ENCODE measurements at regions not wholly inside any gene's neighbourhood (a gene's known extent, or its start where the extent isn't known, plus 50 kb on each side); places are given as distances from the start of the nearest gene placed in this dataset.

GRCh38 chr2:223368481-223368880 lies 233.7 kb downstream of the SCG2 start:
- no peak for ATAC-seq
- CTCF ChIA-PET: no interaction called here
- no peak for DNase-seq (ENCODE audit: low spot score)
- POLR2A ChIA-PET: no interaction called here
- H3K9me3 Mint-ChIP-seq: no peaks in the 10 kb centered on the region
- no peak for TF ChIP-seq PRRX2 (CRISPR knock-in tag; IDR thresholded peaks at IDR 0.05)
- no peak for TF ChIP-seq ZNF263 (CRISPR knock-in tag; IDR thresholded peaks at IDR 0.05; ENCODE audit: low read depth)
- H3K36me3 Mint-ChIP-seq: no peaks in the 10 kb centered on the region
- no peak overlapping the region for H3K27ac Mint-ChIP-seq
- H3K4me3 Mint-ChIP-seq: no peak overlapping the region
- no peaks in the 10 kb centered on the region for H3K4me1 Mint-ChIP-seq
- no peaks in the 10 kb centered on the region for H3K27me3 Mint-ChIP-seq (ENCODE audit: low read depth)

GRCh38 chr2:223369889-223370288 lies 232.3 kb downstream of the SCG2 start:
- no peaks in the 10 kb centered on the region for H3K9me3 Mint-ChIP-seq
- no peak for DNase-seq (ENCODE audit: low spot score)
- H3K4me1 Mint-ChIP-seq: no peaks in the 10 kb centered on the region
- H3K36me3 Mint-ChIP-seq: no peaks in the 10 kb centered on the region
- ChIA-PET CTCF (no interaction called here), POLR2A (no interaction called here)
- H3K27me3 Mint-ChIP-seq (ENCODE audit: low read depth): no peaks in the 10 kb centered on the region
- no peak overlapping the region for H3K27ac Mint-ChIP-seq
- no peak for ATAC-seq
- TF ChIP-seq RORB (CRISPR knock-in tag; IDR thresholded peaks at IDR 0.05): no peak
- TF ChIP-seq HMGA2 (CRISPR knock-in tag; IDR thresholded peaks at IDR 0.05): no peak
- no peak for TF ChIP-seq ATF2 (CRISPR knock-in tag; IDR thresholded peaks at IDR 0.05; ENCODE audit: borderline replicate concordance, low read depth)
- no peak for TF ChIP-seq ETV6 (CRISPR knock-in tag; IDR thresholded peaks at IDR 0.05)
- TF ChIP-seq NFYB (CRISPR knock-in tag; conservative IDR thresholded peaks at IDR 0.05; ENCODE audit: low read depth): no peak
- no peak for TF ChIP-seq GTF2I (CRISPR knock-in tag; conservative IDR thresholded peaks at IDR 0.05)
- no peak for TF ChIP-seq CREM (CRISPR knock-in tag; IDR thresholded peaks at IDR 0.05)
- TF ChIP-seq HMGXB4 (CRISPR knock-in tag; IDR thresholded peaks at IDR 0.05): no peak
- no peak for TF ChIP-seq KAT7 (CRISPR knock-in tag; IDR thresholded peaks at IDR 0.05; ENCODE audit: borderline replicate concordance)
- TF ChIP-seq SOX15 (CRISPR knock-in tag; IDR thresholded peaks at IDR 0.05): no peak
- no peak for TF ChIP-seq CDX4 (CRISPR knock-in tag; IDR thresholded peaks at IDR 0.05; ENCODE audit: borderline replicate concordance)
- TF ChIP-seq RELA (CRISPR knock-in tag; IDR thresholded peaks at IDR 0.05; ENCODE audit: borderline replicate concordance): no peak
- TF ChIP-seq TP53 (CRISPR knock-in tag; IDR thresholded peaks at IDR 0.05): no peak
- H3K4me3 Mint-ChIP-seq: no peak overlapping the region

GRCh38 chr2:223383315-223383714 lies 218.8 kb downstream of the SCG2 start:
- Mint-ChIP-seq H3K27ac (no peak overlapping the region), H3K27me3 (ENCODE audit: low read depth) (no peaks in the 10 kb centered on the region), H3K4me3 (no peak overlapping the region), H3K9me3 (no peaks in the 10 kb centered on the region), H3K4me1 (no peaks in the 10 kb centered on the region; the same call in 1 of the 2 replicates), H3K36me3 (no peaks in the 10 kb centered on the region)
- ChIA-PET POLR2A (no interaction called here), CTCF (no interaction called here)
- ATAC-seq (no peak), DNase-seq (ENCODE audit: low spot score) (no peak)
- TF ChIP-seq AFF4 (CRISPR knock-in tag; IDR thresholded peaks at IDR 0.05; ENCODE audit: borderline replicate concordance) (no peak), IRF2 (CRISPR knock-in tag; IDR thresholded peaks at IDR 0.05; ENCODE audit: borderline replicate concordance, low read depth) (no peak), ZNF281 (CRISPR knock-in tag; IDR thresholded peaks at IDR 0.05) (no peak), GTF2I (CRISPR knock-in tag; conservative IDR thresholded peaks at IDR 0.05) (no peak), TEAD1 (CRISPR knock-in tag; IDR thresholded peaks at IDR 0.05) (no peak), PRDM15 (CRISPR knock-in tag; IDR thresholded peaks at IDR 0.05) (no peak)
